ENCODE measurements at regions not wholly inside any gene's neighbourhood (a gene's known extent, or its start where the extent isn't known, plus 50 kb on each side); places are given as distances from the start of the nearest gene placed in this dataset.

DNA sequence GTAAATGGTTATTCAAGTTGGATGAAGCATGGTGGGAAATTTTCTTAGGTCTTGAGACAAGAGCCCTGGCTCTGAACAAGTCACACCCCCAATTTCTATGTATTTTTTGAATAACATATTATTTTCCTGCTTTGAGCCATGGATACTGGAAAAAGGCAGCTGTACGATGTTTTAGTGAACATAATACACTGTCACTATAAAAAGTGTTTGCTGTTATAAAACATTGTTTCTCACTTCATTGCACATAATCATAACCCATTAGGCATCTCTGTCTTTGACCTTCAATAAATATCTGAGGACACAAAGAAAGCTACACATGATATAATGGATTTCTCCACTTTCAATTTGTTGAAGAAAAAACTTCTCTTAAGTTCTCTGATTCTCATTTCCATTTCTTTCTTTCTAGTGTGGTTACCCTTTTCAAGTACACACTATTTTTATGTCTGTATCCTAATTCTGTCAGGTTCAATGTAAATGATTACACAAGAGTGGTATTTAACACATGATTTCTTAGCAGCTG is 283.9 kb upstream of the SP8 start:
- DNase-seq (ENCODE audit: low spot score) (no peak), ATAC-seq (no peak)
- intact Hi-C loops (cut with DNase I) = no loop called here

- intact Hi-C loops (cut with DNase I) = no loop called here
- ATAC-seq = no peak
- no peak for DNase-seq (ENCODE audit: low spot score)
These were observed 285.1 kb upstream of the SP8 start for GRCh38 chr7:21071561-21072501.

DNA sequence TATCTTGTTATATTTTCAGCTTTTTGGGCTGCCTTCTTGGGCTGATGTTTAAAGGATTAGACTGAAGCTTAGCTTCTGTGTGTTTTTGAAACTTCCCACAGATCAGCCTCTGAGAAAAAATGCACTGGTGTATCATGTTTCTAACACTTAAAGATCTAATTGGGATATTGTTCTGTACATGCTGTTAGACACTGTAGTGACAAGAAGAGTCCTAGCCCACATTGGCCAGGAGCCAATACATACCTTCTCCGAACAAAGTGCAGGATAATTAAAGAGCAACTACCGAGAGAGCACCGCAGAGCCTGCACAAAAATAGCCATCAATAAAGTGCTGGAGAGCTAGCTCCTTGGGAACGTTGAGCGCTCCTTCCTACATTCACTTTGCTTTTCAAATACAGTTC is 289.4 kb upstream of the SP8 start:
- intact Hi-C loops (cut with DNase I) = no loop called here
- DNase-seq (ENCODE audit: low spot score) (no peak), ATAC-seq (no peak)

GRCh38 chr7:21076574-21076973 is 289.9 kb upstream of the SP8 start:
- DNase-seq (ENCODE audit: low spot score) = no peak
- intact Hi-C loops (cut with DNase I) = no loop called here
- ATAC-seq = no peak

- intact Hi-C loops (cut with DNase I) = no loop called here
- ATAC-seq (no peak), DNase-seq (ENCODE audit: low spot score) (no peak)
These were observed 290.9 kb upstream of the SP8 start for GRCh38 chr7:21077602-21078001.

DNA sequence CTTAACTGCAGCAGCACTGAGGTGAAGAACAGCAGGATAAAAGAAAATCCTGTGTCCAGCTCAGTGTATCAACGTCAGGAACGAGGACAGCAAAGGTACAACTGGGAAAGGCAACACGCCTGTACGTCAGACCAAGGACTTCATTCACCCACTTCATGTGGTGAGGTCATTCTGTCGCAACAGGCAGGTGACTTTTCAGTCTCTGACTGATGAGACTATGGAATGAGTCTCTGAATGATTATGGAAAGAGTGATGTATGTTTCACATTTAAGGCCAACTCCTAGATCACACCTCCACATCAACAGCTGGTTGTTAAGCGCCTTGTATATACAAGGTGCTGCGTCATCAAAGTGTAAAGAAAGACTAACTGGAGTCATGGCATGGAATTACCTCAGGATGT is 297.6 kb upstream of the SP8 start:
- ATAC-seq (no peak), DNase-seq (ENCODE audit: low spot score) (no peak)
- intact Hi-C loops (cut with DNase I) = no loop called here

DNA sequence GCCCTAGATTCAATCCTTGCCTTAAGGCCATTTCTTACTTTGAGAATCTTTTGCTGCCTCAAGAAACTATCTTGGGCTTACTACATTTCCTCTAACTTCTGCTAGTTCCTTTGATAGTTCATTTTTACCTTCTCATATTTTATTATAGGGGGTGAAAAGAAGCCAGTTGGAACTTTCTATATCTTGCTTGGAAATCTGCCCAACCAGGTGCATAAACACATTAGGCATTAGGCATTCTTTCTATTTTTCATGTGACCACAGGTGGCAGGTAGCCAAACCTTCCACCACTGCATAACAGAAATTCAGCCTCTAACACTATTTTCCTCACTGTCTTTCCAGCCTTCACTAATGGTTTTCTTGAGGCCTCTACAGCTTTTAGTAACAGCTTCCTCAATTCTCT is 300.0 kb upstream of the SP8 start:
- ATAC-seq (no peak), DNase-seq (ENCODE audit: low spot score) (no peak)
- intact Hi-C loops (cut with DNase I) = no loop called here

- DNase-seq (ENCODE audit: low spot score) = no peak
- ATAC-seq = no peak
- intact Hi-C loops (cut with DNase I) = no loop called here
These were observed 303.0 kb upstream of the SP8 start for GRCh38 chr7:21089653-21090052.

GRCh38 chr7:21092766-21093702 is 306.3 kb upstream of the SP8 start:
- intact Hi-C loops (cut with DNase I) = no loop called here
- ATAC-seq (no peak), DNase-seq (ENCODE audit: low spot score) (no peak)

DNA sequence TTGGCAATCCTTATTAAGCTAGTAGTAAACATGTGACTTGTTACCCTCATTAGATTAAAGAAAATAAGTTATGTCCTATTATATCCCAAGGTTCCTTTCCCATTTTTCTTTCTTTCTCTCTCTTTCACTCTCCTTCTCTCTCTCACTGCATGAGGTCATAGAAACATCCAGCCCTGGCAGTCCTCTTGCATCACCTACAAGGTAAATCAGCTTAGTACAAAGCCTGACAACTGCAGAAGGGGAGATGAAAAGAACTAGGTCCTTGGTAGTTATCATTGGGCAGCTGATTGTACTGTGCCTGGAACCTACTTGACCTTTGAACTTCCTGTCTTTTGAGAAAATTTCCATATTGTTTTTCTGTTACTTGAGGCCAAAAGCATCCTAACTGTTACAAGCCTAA is 307.9 kb upstream of the SP8 start:
- no peak for ATAC-seq
- DNase-seq (ENCODE audit: low spot score) = no peak
- intact Hi-C loops (cut with DNase I) = no loop called here

GRCh38 chr7:21099432-21099831 is 312.7 kb upstream of the SP8 start:
- intact Hi-C loops (cut with DNase I) = no loop called here
- ATAC-seq (no peak), DNase-seq (ENCODE audit: low spot score) (no peak)

DNA sequence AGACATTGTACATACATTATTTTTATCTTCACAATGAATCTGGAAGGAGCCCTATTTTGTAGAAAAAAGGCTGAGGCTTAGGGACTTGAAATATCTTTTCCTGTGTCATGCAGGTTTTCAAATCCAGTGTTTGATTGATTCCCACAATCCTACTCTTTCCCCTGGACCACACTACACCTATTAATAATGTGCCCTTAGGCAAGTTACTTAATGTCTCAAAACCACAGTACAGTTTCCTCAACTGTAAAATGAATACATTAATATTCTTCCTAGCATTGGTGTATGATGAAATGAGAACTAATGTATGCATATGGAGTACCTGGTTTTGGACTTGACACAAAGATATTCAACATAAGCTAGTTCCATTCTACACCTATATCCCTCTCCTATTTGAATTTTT is 313.3 kb upstream of the SP8 start:
- intact Hi-C loops (cut with DNase I) = no loop called here
- ATAC-seq (no peak), DNase-seq (ENCODE audit: low spot score) (no peak)

DNA sequence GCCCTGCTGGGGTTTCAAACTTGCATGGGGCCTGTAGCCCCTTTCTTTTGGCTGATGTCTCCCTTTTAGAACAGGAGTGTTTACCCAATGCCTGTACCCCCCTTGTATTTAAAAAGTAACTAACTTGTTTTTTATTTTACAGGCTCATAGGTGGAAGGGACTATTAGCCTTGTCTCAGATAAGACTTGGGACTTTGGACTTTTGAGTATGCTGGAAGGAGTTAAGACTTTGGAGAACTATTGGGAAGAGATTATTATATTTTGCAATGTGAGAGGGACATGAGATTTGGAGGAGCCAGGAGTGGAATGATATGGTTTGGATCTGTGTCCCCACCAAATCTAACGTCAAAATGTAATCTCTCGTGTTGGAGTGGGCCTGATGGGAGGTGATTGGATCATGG is 314.9 kb upstream of the SP8 start:
- ATAC-seq (no peak), DNase-seq (ENCODE audit: low spot score) (no peak)
- intact Hi-C loops (cut with DNase I) = no loop called here

- no peak for ATAC-seq
- no peak for DNase-seq (ENCODE audit: low spot score)
- intact Hi-C loops (cut with DNase I) = no loop called here
These were observed 316.9 kb upstream of the SP8 start for GRCh38 chr7:21103426-21104123.

DNA sequence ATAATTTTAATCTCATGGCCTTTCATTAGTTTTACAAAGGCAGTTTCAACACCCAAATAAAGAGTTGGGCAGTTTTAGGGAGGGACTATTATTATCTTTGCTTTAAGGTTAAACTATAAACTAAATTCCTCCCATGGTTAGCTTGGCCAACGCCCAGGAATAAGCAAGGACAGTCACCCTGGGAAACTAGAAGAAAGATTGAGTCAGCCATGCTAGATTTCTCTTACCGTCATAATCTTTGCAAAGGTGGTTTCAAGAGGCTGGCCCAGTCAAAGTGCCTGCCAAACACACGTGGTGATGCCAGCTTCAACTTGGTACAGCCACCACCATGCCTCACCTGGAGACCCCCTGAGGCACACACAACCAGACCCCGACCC is 317.4 kb upstream of the SP8 start:
- ATAC-seq = no peak
- DNase-seq (ENCODE audit: low spot score) = no peak
- intact Hi-C loops (cut with DNase I) = no loop called here

DNA sequence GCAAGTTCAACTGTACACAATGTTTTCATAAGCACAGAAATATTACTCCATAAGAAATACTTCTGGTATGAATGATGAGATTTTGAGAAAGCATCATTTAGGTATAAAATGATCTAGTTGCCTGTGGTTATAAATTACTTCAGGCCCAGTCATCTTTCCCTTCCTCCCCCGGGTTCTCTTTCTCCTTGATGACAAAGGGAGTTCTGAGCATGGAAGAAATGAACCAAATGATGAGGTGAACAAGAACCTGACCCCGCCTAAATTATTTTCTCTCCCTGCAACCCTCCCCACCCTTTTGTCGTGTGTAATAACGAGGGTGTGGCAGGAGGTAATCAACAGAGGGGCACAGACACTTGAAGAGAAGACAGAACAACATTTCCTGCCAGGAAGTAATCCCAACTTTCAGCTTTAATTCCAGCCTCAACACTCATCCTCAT is 319.6 kb upstream of the SP8 start:
- ATAC-seq = no peak
- no peak for DNase-seq (ENCODE audit: low spot score)
- intact Hi-C loops (cut with DNase I) = no loop called here

- no peak for DNase-seq (ENCODE audit: low spot score)
- intact Hi-C loops (cut with DNase I) = no loop called here
- ATAC-seq = no peak
These were observed 320.4 kb upstream of the SP8 start for GRCh38 chr7:21107101-21107500.

DNA sequence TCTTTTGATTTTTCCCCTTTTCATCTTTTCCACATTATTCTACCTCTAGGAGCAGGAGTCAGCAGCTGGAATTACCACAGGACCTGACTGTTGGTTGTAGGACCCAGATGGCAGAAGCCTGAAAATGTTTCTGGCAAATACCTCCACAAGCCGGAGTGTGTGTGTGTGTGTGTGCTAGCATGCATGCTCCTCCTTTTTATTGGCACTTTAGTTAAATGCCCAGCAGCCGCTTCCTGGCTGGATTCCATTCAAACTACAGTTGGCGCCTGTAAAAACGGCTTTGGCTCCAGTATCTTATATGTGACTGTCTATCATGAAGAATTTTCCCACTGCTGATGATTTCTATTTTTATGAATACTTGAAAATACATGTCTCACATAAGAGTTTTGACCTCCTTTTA is 319.7 kb upstream of the SP4 start:
- ATAC-seq = no peak
- intact Hi-C loops (cut with DNase I) = no loop called here

GRCh38 chr7:21113609-21114415 is 314.1 kb upstream of the SP4 start:
- intact Hi-C loops (cut with DNase I) = no loop called here
- DNase-seq (ENCODE audit: low spot score) (no peak), ATAC-seq (no peak)

More for the DNA sequence above, 319.7 kb upstream of the SP4 start:
- no peak for DNase-seq (ENCODE audit: low spot score)
